Epithelial cell of prostate (primary cell): ENCODE measurements at regions not wholly inside any gene's neighbourhood (a gene's known extent, or its start where the extent isn't known, plus 50 kb on each side); places are given as distances from the start of the nearest gene placed in this dataset.

ENCODE experiments used
- DNase-seq: peaks from one replicate; pipeline ENCODE4 v3.0.0-alpha.2; 2011; ENCODE audit warnings: low read depth, low spot score
- H3K27ac ChIP-seq: fragments of 450-650 bp; 2 replicates; pipeline ENCODE4 v1.5.1; 2017; ENCODE audit warnings: mild to moderate bottlenecking

GRCh38 chr13:105030851-105031250 lies 1504.6 kb downstream of the EFNB2 start:
- DNase-seq: no peak
- no peak overlapping the region for H3K27ac ChIP-seq

- H3K27ac ChIP-seq: no peak overlapping the region
- DNase-seq: no peak
Measured at GRCh38 chr13:105019073-105019472, 1516.4 kb downstream of the EFNB2 start.

GRCh38 chr13:105016266-105016665 lies 1519.2 kb downstream of the EFNB2 start:
- no peak for DNase-seq
- no peak overlapping the region for H3K27ac ChIP-seq

- DNase-seq: no peak
Measured at GRCh38 chr13:105008604-105009003, 1526.9 kb downstream of the EFNB2 start.

GRCh38 chr13:105007166-105007808 lies 1528.2 kb downstream of the EFNB2 start:
- no peak overlapping the region for H3K27ac ChIP-seq
- DNase-seq: no peak

More at GRCh38 chr13:105008604-105009003, 1526.9 kb downstream of the EFNB2 start:
- H3K27ac ChIP-seq: no peak overlapping the region

- DNase-seq: no peak
Measured at GRCh38 chr13:104996022-104996421, 1539.4 kb downstream of the EFNB2 start.

GRCh38 chr13:104993708-104994107 lies 1541.8 kb downstream of the EFNB2 start:
- no peak for DNase-seq
- H3K27ac ChIP-seq: no peak overlapping the region

More at GRCh38 chr13:104996022-104996421, 1539.4 kb downstream of the EFNB2 start:
- H3K27ac ChIP-seq: no peak overlapping the region

GRCh38 chr13:104987621-104988020 lies 1547.8 kb downstream of the EFNB2 start:
- H3K27ac ChIP-seq: no peak overlapping the region
- no peak for DNase-seq

- DNase-seq: no peak
- H3K27ac ChIP-seq: no peak overlapping the region
Measured at GRCh38 chr13:104984296-104984818, 1551.1 kb downstream of the EFNB2 start.

GRCh38 chr13:104983601-104984000 lies 1551.9 kb downstream of the EFNB2 start:
- no peak for DNase-seq
- no peak overlapping the region for H3K27ac ChIP-seq

GRCh38 chr13:104980586-104980985 lies 1554.9 kb downstream of the EFNB2 start:
- DNase-seq: no peak
- no peak overlapping the region for H3K27ac ChIP-seq

- no peak for DNase-seq
- no peak overlapping the region for H3K27ac ChIP-seq
Measured at GRCh38 chr13:104979281-104980030, 1556.0 kb downstream of the EFNB2 start.

- no peak for DNase-seq
- H3K27ac ChIP-seq: no peak overlapping the region
Measured at GRCh38 chr13:104976986-104977385, 1558.5 kb downstream of the EFNB2 start.

- no peak for DNase-seq
- no peak overlapping the region for H3K27ac ChIP-seq
Measured at GRCh38 chr13:104975272-104975671, 1560.2 kb downstream of the EFNB2 start.

GRCh38 chr13:104968876-104969275 lies 1566.6 kb downstream of the EFNB2 start:
- no peak overlapping the region for H3K27ac ChIP-seq
- no peak for DNase-seq

- H3K27ac ChIP-seq: no peak overlapping the region
- DNase-seq: no peak
Measured at GRCh38 chr13:104967836-104968630, 1567.4 kb downstream of the EFNB2 start.

- DNase-seq: no peak
- no peak overlapping the region for H3K27ac ChIP-seq
Measured at GRCh38 chr13:104967376-104967775, 1568.1 kb downstream of the EFNB2 start.

- H3K27ac ChIP-seq: no peak overlapping the region
- DNase-seq: no peak
Measured at GRCh38 chr13:104962411-104962810, 1573.1 kb downstream of the EFNB2 start.

GRCh38 chr13:104961246-104961645 lies 1574.2 kb downstream of the EFNB2 start:
- no peak for DNase-seq
- no peak overlapping the region for H3K27ac ChIP-seq

- no peak for DNase-seq
- H3K27ac ChIP-seq: no peak overlapping the region
Measured at GRCh38 chr13:104954210-104954609, 1581.3 kb downstream of the EFNB2 start.

GRCh38 chr13:104953588-104953987 lies 1581.9 kb downstream of the EFNB2 start:
- DNase-seq: no peak
- no peak overlapping the region for H3K27ac ChIP-seq
